Left kidney (tissue), 1 donor: ENCODE measurements at regions not wholly inside any gene's neighbourhood (a gene's known extent, or its start where the extent isn't known, plus 50 kb on each side); places are given as distances from the start of the nearest gene placed in this dataset.
"Not testable (repeated sequence)": the region's sequence is repeated elsewhere in the genome, so short reads cannot be mapped to it uniquely, and the experiment has no call there.

Experiments used
- DNase-seq: peaks from one replicate; pipeline ENCODE4 v3.0.0-alpha.2; 2013

GRCh38 chr15:39396979-39397615, 183.8 kb upstream of the THBS1 start:
- DNase-seq, result no peak

- DNase-seq, result no peak
These were observed 183.0 kb upstream of the THBS1 start for GRCh38 chr15:39397883-39398282.

- no peak for DNase-seq
These were observed 181.3 kb upstream of the THBS1 start for GRCh38 chr15:39399600-39399999.

- DNase-seq, result no peak
These were observed 180.9 kb upstream of the THBS1 start for GRCh38 chr15:39400002-39400401.

GRCh38 chr15:39400821-39401550, 179.9 kb upstream of the THBS1 start:
- no peak for DNase-seq

GRCh38 chr15:39403640-39404117, 177.2 kb upstream of the THBS1 start:
- no peak for DNase-seq

- no peak for DNase-seq
These were observed 176.1 kb upstream of the THBS1 start for GRCh38 chr15:39404767-39405181.

- DNase-seq, result no peak
These were observed 174.4 kb upstream of the THBS1 start for GRCh38 chr15:39406485-39406884.

GRCh38 chr15:39407116-39407515, 173.8 kb upstream of the THBS1 start:
- no peak for DNase-seq

GRCh38 chr15:39409876-39410530, 170.9 kb upstream of the THBS1 start:
- no peak for DNase-seq

GRCh38 chr15:39411102-39411989, 169.5 kb upstream of the THBS1 start:
- DNase-seq, result no peak

GRCh38 chr15:39413558-39413957, 167.3 kb upstream of the THBS1 start:
- no peak for DNase-seq

GRCh38 chr15:39414201-39414600, 166.7 kb upstream of the THBS1 start:
- DNase-seq, result no peak

GRCh38 chr15:39415634-39416033, 165.2 kb upstream of the THBS1 start:
- DNase-seq, result no peak

GRCh38 chr15:39416258-39416657, 164.6 kb upstream of the THBS1 start:
- no peak for DNase-seq

- DNase-seq, result no peak
These were observed 163.3 kb upstream of the THBS1 start for GRCh38 chr15:39417366-39418134.

GRCh38 chr15:39419651-39420050, 161.2 kb upstream of the THBS1 start:
- no peak for DNase-seq

- not testable (repeated sequence) for DNase-seq
These were observed 160.6 kb upstream of the THBS1 start for GRCh38 chr15:39420123-39420852.

GRCh38 chr15:39420853-39421192, 160.1 kb upstream of the THBS1 start:
- DNase-seq, result not testable (repeated sequence)
